ENCODE measurements at regions not wholly inside any gene's neighbourhood (a gene's known extent, or its start where the extent isn't known, plus 50 kb on each side); places are given as distances from the start of the nearest gene placed in this dataset.

DNA sequence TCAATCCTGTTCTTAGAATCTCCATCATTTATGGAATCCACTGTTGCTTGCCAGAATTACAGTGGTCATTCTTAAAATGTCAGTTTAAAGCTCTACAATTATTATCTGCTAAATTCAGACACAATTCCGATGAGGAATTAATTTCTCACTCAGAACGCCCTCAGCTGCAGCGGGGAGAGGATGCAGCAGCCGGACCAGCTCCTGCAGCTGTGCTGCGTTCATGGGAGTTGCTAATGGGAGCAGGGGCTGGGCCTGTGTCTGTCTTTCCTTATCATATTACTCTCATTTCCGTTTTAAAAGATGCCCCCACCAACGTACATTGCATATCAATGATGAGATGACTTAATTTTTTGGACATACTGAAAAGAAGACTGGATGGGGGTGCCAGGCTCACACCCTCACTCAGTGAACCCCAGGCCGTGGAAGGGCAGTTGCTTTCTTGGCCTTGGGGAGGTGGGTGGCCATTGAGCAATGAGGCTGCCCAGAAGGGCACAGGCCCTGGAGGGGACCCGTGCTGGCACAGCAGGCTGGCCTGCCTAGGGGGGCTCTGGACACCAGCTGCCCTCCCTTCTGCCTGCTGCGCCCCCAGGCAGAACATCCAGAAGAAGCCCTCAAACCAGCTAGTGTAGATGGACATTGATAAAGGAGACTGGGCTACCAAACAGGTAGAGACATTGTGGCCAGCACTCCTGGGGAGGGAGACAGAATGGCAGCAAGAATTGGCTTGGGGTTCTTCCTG lies 503.6 kb upstream of the MYT1L start:
- no peak for TF ChIP-seq NR2F2 (IDR thresholded peaks at IDR 0.05)
- TF ChIP-seq GABPA (IDR thresholded peaks at IDR 0.05 in 1 of 2, conservative IDR thresholded peaks at IDR 0.05 in 1 of 2): no peak
- TF ChIP-seq HNF4A (conservative IDR thresholded peaks at IDR 0.05): no peak
- TF ChIP-seq RXRA (IDR thresholded peaks at IDR 0.05): no peak
- TF ChIP-seq, protein P1, sequence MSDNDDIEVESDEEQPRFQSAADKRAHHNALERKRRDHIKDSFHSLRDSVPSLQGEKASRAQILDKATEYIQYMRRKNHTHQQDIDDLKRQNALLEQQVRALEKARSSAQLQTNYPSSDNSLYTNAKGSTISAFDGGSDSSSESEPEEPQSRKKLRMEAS (IDR thresholded peaks at IDR 0.05): no peak
- H3K4me1 ChIP-seq (ENCODE audit: control insufficient read depth in 4 of 4, insufficient read depth in 4 of 4, low read length in 3 of 4): no peaks in the 10 kb centered on the region
- no peak for DNase-seq (ENCODE audit: low spot score)
- H3K9me3 ChIP-seq (ENCODE audit: control insufficient read depth in 4 of 4, low read length in 3 of 4): peaks cover 0 to 2% (median 0%) of the 10 kb centered on the region in 4 donors
- 76% methylated on average over 10 of the region's 10 CpGs for WGBS
- no peak overlapping the region for H3K9ac ChIP-seq (ENCODE audit: low read depth in 1 of 2, low read length in 2 of 2)
- peaks cover 0 to 7% (median 0%) of the 10 kb centered on the region in 4 donors for H3K27me3 ChIP-seq (ENCODE audit: control insufficient read depth in 4 of 4, insufficient read depth in 4 of 4, low read length in 3 of 4)
- no peak overlapping the region for H3K4me3 ChIP-seq (ENCODE audit: low read depth in 1 of 3, low read length in 3 of 3)
- no peaks in the 10 kb centered on the region for H3K36me3 ChIP-seq (ENCODE audit: control insufficient read depth in 4 of 4, insufficient read depth in 3 of 4, low read depth in 1 of 4, low read length in 3 of 4)
- H3K27ac ChIP-seq (ENCODE audit: low read depth in 1 of 2, low read length in 2 of 2): no peak overlapping the region

DNA sequence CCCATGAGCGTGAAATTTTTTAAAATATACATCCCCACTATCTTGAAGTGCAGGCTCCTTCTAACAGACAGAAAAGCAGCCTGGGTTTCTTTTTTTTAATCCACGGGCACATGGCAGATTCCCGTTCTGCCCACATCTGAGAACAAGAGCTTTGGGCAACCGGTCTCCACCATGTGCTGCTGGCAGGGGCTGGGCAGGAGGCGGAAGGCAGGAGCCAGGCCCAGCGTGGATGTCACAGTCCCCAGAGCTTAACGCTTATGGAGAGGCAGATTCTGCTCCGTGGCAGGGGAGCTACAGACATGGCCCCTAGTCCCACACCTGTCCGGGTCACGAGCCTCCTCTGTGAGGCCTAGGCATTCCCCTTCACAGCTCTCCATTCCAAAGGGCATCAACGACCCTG lies 503.0 kb upstream of the MYT1L start:
- peaks cover 0 to 7% (median 0%) of the 10 kb centered on the region in 4 donors for H3K27me3 ChIP-seq (ENCODE audit: control insufficient read depth in 4 of 4, insufficient read depth in 4 of 4, low read length in 3 of 4)
- no peak overlapping the region for H3K27ac ChIP-seq (ENCODE audit: low read depth in 1 of 2, low read length in 2 of 2)
- H3K9me3 ChIP-seq (ENCODE audit: control insufficient read depth in 4 of 4, low read length in 3 of 4): peaks cover 0 to 2% (median 0%) of the 10 kb centered on the region in 4 donors
- no peaks in the 10 kb centered on the region for H3K4me1 ChIP-seq (ENCODE audit: control insufficient read depth in 4 of 4, insufficient read depth in 4 of 4, low read length in 3 of 4)
- no peaks in the 10 kb centered on the region for H3K36me3 ChIP-seq (ENCODE audit: control insufficient read depth in 4 of 4, insufficient read depth in 3 of 4, low read depth in 1 of 4, low read length in 3 of 4)
- 76% methylated on average over 11 of the region's 11 CpGs for WGBS
- DNase-seq (ENCODE audit: low spot score): no peak
- TF ChIP-seq HNF4A (conservative IDR thresholded peaks at IDR 0.05) (no peak), NR2F2 (IDR thresholded peaks at IDR 0.05) (no peak), EGR1 (IDR thresholded peaks at IDR 0.05; ENCODE audit: low read depth in 2 of 2) (no peak), GABPA (IDR thresholded peaks at IDR 0.05 in 1 of 2, conservative IDR thresholded peaks at IDR 0.05 in 1 of 2) (no peak), FOXA1 (IDR thresholded peaks at IDR 0.05) (no peak), SP1 (IDR thresholded peaks at IDR 0.05) (no peak), YY1 (IDR thresholded peaks at IDR 0.05) (no peak), TAF1 (conservative IDR thresholded peaks at IDR 0.05) (no peak), RAD21 (IDR thresholded peaks at IDR 0.05) (no peak), HNF4G (IDR thresholded peaks at IDR 0.05) (no peak), JUND (IDR thresholded peaks at IDR 0.05) (no peak), FOXA2 (IDR thresholded peaks at IDR 0.05) (no peak)
- TF ChIP-seq, protein P1 (IDR thresholded peaks at IDR 0.05): no peak
- TF ChIP-seq, protein P2, sequence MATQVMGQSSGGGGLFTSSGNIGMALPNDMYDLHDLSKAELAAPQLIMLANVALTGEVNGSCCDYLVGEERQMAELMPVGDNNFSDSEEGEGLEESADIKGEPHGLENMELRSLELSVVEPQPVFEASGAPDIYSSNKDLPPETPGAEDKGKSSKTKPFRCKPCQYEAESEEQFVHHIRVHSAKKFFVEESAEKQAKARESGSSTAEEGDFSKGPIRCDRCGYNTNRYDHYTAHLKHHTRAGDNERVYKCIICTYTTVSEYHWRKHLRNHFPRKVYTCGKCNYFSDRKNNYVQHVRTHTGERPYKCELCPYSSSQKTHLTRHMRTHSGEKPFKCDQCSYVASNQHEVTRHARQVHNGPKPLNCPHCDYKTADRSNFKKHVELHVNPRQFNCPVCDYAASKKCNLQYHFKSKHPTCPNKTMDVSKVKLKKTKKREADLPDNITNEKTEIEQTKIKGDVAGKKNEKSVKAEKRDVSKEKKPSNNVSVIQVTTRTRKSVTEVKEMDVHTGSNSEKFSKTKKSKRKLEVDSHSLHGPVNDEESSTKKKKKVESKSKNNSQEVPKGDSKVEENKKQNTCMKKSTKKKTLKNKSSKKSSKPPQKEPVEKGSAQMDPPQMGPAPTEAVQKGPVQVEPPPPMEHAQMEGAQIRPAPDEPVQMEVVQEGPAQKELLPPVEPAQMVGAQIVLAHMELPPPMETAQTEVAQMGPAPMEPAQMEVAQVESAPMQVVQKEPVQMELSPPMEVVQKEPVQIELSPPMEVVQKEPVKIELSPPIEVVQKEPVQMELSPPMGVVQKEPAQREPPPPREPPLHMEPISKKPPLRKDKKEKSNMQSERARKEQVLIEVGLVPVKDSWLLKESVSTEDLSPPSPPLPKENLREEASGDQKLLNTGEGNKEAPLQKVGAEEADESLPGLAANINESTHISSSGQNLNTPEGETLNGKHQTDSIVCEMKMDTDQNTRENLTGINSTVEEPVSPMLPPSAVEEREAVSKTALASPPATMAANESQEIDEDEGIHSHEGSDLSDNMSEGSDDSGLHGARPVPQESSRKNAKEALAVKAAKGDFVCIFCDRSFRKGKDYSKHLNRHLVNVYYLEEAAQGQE (IDR thresholded peaks at IDR 0.05): no peak
- TF ChIP-seq, protein P3, sequence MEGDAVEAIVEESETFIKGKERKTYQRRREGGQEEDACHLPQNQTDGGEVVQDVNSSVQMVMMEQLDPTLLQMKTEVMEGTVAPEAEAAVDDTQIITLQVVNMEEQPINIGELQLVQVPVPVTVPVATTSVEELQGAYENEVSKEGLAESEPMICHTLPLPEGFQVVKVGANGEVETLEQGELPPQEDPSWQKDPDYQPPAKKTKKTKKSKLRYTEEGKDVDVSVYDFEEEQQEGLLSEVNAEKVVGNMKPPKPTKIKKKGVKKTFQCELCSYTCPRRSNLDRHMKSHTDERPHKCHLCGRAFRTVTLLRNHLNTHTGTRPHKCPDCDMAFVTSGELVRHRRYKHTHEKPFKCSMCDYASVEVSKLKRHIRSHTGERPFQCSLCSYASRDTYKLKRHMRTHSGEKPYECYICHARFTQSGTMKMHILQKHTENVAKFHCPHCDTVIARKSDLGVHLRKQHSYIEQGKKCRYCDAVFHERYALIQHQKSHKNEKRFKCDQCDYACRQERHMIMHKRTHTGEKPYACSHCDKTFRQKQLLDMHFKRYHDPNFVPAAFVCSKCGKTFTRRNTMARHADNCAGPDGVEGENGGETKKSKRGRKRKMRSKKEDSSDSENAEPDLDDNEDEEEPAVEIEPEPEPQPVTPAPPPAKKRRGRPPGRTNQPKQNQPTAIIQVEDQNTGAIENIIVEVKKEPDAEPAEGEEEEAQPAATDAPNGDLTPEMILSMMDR (IDR thresholded peaks at IDR 0.05; ENCODE audit: low read depth, low read length, missing input control): no peak
- TF ChIP-seq, protein P4, sequence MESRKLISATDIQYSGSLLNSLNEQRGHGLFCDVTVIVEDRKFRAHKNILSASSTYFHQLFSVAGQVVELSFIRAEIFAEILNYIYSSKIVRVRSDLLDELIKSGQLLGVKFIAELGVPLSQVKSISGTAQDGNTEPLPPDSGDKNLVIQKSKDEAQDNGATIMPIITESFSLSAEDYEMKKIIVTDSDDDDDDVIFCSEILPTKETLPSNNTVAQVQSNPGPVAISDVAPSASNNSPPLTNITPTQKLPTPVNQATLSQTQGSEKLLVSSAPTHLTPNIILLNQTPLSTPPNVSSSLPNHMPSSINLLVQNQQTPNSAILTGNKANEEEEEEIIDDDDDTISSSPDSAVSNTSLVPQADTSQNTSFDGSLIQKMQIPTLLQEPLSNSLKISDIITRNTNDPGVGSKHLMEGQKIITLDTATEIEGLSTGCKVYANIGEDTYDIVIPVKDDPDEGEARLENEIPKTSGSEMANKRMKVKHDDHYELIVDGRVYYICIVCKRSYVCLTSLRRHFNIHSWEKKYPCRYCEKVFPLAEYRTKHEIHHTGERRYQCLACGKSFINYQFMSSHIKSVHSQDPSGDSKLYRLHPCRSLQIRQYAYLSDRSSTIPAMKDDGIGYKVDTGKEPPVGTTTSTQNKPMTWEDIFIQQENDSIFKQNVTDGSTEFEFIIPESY (IDR thresholded peaks at IDR 0.05): no peak
- TF ChIP-seq, protein P5, sequence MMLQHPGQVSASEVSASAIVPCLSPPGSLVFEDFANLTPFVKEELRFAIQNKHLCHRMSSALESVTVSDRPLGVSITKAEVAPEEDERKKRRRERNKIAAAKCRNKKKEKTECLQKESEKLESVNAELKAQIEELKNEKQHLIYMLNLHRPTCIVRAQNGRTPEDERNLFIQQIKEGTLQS (IDR thresholded peaks at IDR 0.05): no peak
- H3K4me3 ChIP-seq (ENCODE audit: low read depth in 1 of 3, low read length in 3 of 3): no peak overlapping the region
- H3K9ac ChIP-seq (ENCODE audit: low read depth in 1 of 2, low read length in 2 of 2): no peak overlapping the region

All from liver (tissue), 8 donors.